Gastroesophageal sphincter (tissue), 4 donors: ENCODE measurements at regions not wholly inside any gene's neighbourhood (a gene's known extent, or its start where the extent isn't known, plus 50 kb on each side); places are given as distances from the start of the nearest gene placed in this dataset.

Experiments used
- ATAC-seq: fragments of 150-250 bp; one replicate; pipeline ENCODE4 v1.9.1; 2016; ENCODE audit warnings: mild to moderate bottlenecking, moderate library complexity
- H3K27ac ChIP-seq, 4 donors: fragments of 200-600 bp; sonication (generic) in 3 of 4; 1 replicate in 3 of 4; 2 replicates in 1 of 4; pipeline ENCODE4 v1.5.1; 2016 to 2019
- H3K27me3 ChIP-seq: fragments of 200-600 bp; sonication (generic); one replicate; pipeline ENCODE4 v1.5.1; 2019
- H3K36me3 ChIP-seq, 2 donors: fragments of 200-600 bp; sonication (generic); one replicate each; pipeline ENCODE4 v1.5.1; 2019; ENCODE audit warnings: control low read depth in 1 of 2
- H3K4me1 ChIP-seq, 3 donors: fragments of 200-600 bp; sonication (generic); 1 replicate in 2 of 3; 2 replicates in 1 of 3; pipeline ENCODE4 v1.5.1; 2016 to 2019; ENCODE audit warnings: control low read depth in 2 of 3
- H3K4me3 ChIP-seq, 2 donors: fragments of 200-600 bp; sonication (generic); one replicate each; pipeline ENCODE4 v1.5.1; 2019; ENCODE audit warnings: mild to moderate bottlenecking in 1 of 2, moderate library complexity in 1 of 2
- H3K9me3 ChIP-seq, 3 donors: fragments of 200-600 bp; sonication (generic); one replicate each; pipeline ENCODE4 v1.5.1; 2017 to 2019; ENCODE audit warnings: control low read depth in 2 of 3
- EP300 ChIP-seq: sonication (generic); formaldehyde crosslinking; IDR thresholded peaks from one replicate; pipeline ENCODE4 v1.6.1; 2017; ENCODE audit warnings: antibody characterized with exemption, mild to moderate bottlenecking
- POLR2A ChIP-seq, 2 donors: fragments of 450-650 bp; IDR thresholded peaks; one replicate each; pipeline ENCODE4 v1.6.1; 2017; ENCODE audit warnings: antibody characterized with exemption in 2 of 2, mild to moderate bottlenecking in 2 of 2, moderate library complexity in 1 of 2
- POLR2AphosphoS5 ChIP-seq: sonication (generic); formaldehyde crosslinking; IDR thresholded peaks from one replicate; pipeline ENCODE4 v1.6.1; 2017; ENCODE audit warnings: antibody characterized with exemption
- WGBS, 2 donors: methylation state at CpG; one replicate each; pipeline ENCODE4 v1.1.5; 2018; ENCODE audit warnings: low coverage in 1 of 2; 5-methylcytosine and 5-hydroxymethylcytosine counted together
- TF ChIP-seq, protein P1 (sequence below), 4 experiments: fragments of 200-600 bp in 2 of 4; fragments of 450-650 bp in 2 of 4; sonication (generic) in 1 of 4; IDR thresholded peaks; one replicate each; pipeline ENCODE4 v1.5.1; 2017 to 2019; ENCODE audit warnings: antibody characterized with exemption in 4 of 4, mild to moderate bottlenecking in 2 of 4, moderate library complexity in 2 of 4

DNA sequence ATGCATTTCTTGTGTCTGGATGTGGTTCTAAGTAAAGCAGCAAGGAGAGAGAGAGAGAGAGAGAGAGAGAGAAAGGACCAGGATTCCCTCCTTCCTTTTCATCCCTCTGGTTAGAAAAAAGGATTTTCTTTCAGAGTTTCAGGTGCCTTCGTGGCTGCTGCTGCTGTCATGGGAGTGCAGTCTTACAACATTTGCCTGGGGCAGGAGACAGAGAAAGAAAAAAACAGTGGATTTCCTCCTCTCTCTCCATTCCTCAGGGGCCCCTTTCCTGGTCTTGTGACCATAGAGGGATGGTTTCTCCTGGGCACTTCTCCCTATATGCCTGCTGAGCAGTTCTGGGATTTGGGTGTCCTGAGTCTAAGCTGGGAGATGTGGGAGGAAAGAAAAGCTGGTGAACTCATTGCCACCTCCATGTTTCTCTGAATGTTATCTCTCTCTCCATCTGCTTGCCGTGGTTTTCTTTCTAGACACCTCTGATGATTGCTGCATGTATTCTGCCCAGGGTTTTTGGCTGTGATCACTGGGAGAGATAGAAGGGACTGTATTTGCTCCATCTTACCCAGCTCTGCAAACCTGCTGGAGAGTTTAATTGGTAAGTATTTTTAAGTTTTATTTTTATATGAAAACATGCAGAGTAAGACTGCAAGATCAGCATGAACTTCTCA, 142.4 kb upstream of the RGMA start:
- no peak overlapping the region for H3K4me3 ChIP-seq
- H3K36me3 ChIP-seq = no peaks in the 10 kb centered on the region
- TF ChIP-seq, protein P1, sequence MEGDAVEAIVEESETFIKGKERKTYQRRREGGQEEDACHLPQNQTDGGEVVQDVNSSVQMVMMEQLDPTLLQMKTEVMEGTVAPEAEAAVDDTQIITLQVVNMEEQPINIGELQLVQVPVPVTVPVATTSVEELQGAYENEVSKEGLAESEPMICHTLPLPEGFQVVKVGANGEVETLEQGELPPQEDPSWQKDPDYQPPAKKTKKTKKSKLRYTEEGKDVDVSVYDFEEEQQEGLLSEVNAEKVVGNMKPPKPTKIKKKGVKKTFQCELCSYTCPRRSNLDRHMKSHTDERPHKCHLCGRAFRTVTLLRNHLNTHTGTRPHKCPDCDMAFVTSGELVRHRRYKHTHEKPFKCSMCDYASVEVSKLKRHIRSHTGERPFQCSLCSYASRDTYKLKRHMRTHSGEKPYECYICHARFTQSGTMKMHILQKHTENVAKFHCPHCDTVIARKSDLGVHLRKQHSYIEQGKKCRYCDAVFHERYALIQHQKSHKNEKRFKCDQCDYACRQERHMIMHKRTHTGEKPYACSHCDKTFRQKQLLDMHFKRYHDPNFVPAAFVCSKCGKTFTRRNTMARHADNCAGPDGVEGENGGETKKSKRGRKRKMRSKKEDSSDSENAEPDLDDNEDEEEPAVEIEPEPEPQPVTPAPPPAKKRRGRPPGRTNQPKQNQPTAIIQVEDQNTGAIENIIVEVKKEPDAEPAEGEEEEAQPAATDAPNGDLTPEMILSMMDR (IDR thresholded peaks at IDR 0.05) = no peak
- TF ChIP-seq POLR2A (IDR thresholded peaks at IDR 0.05) = no peak
- no peak for TF ChIP-seq EP300
- TF ChIP-seq POLR2AphosphoS5 = no peak
- WGBS, 2 donors = 67% methylated on average over 2 of the region's 2 CpGs; no CpG with 5 or more reads in 1 of the 2 donors
- H3K27ac ChIP-seq = no peak overlapping the region
- no peaks in the 10 kb centered on the region for H3K9me3 ChIP-seq
- H3K27me3 ChIP-seq = no peaks in the 10 kb centered on the region
- no peaks in the 10 kb centered on the region for H3K4me1 ChIP-seq
- ATAC-seq = no peak

DNA sequence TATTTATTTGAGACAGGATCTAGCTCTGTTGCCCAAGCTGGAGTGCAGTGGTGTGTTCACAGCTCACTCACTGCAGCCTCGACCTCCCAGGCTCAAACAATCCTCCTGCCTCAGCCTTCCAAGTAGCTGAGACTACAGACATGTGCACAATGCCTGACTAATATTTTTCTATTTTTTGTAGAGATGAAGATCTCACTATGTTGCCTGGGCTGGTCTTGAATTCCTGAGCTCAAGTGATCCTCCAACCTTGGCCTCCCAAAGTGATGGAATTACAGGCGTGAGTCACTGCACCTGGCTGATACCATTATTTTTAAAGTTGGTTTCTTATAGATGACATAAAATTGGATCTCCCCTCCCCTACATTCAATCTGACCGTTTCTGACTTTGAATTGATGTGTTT, 139.5 kb upstream of the RGMA start:
- Histone ChIP-seq H3K9me3 (peaks cover 0 to 3% (median 0%) of the 10 kb centered on the region in 3 donors), H3K4me1 (no peaks in the 10 kb centered on the region), H3K27me3 (no peaks in the 10 kb centered on the region), H3K4me3 (no peak overlapping the region), H3K36me3 (no peaks in the 10 kb centered on the region), H3K27ac (no peak overlapping the region)
- whole genome bisulfite sequencing, 2 donors = 88% methylated on average over 3 of the region's 3 CpGs; no CpG with 5 or more reads in 1 of the 2 donors
- no peak for ATAC-seq
- TF ChIP-seq POLR2A (IDR thresholded peaks at IDR 0.05) (no peak), POLR2AphosphoS5 (no peak), EP300 (no peak)
- TF ChIP-seq, protein P1 (IDR thresholded peaks at IDR 0.05) = no peak

DNA sequence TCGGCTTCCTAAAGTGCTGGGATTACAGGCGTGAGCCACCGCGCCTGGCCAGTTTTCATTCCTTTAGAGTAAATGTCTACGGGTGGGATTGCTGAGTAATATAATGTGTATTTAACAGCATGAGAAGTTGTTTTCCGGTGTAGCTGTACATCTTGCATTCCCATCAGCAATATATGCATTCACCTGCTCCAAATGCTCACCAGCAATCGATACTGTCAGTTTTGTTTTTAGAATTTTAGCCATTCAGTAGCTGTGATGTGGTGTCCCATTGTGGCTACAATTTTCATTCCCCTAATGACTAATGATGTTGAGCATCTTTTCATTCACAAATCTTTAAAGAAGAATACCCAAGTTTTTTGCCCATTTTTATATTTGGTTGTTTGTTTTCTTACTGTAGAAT, 134.8 kb upstream of the RGMA start:
- ATAC-seq = no peak
- 90 to 91% methylated on average over 3 to 7 of the region's 7 CpGs for WGBS, 2 donors
- Histone ChIP-seq H3K4me3 (no peak overlapping the region), H3K4me1 (no peaks in the 10 kb centered on the region), H3K27ac (no peak overlapping the region), H3K36me3 (no peaks in the 10 kb centered on the region), H3K27me3 (no peaks in the 10 kb centered on the region), H3K9me3 (peaks cover 0 to 7% (median 0%) of the 10 kb centered on the region in 3 donors)
- TF ChIP-seq EP300 (no peak), POLR2A (IDR thresholded peaks at IDR 0.05) (no peak), POLR2AphosphoS5 (no peak)
- TF ChIP-seq, protein P1 (IDR thresholded peaks at IDR 0.05) = no peak

DNA sequence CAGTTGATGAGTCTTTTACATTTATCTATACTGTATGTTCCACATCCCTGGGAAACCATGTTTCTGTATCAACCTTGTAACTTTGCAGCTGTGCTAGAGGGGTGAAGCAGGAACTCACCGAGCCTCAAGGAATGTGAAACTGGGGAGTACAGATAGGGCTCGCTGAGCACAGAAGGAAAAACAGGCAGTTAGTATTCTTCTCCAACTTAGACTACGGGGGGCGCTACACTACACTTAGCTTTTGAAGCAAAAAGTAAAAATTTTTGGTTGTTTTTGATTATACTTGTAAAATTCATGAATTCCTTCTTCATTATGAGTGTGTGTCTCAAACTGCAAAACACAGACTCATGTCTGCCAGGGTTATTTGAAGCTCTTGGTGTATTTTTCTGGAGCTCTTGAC, 132.7 kb upstream of the RGMA start:
- Histone ChIP-seq H3K27ac (no peak overlapping the region), H3K27me3 (no peaks in the 10 kb centered on the region), H3K4me1 (no peaks in the 10 kb centered on the region), H3K4me3 (no peak overlapping the region), H3K36me3 (no peaks in the 10 kb centered on the region), H3K9me3 (peaks cover 0 to 7% (median 0%) of the 10 kb centered on the region in 3 donors)
- ATAC-seq = no peak
- 74 to 100% methylated on average over 1 to 4 of the region's 4 CpGs for WGBS, 2 donors
- TF ChIP-seq, protein P1 (IDR thresholded peaks at IDR 0.05) = no peak
- TF ChIP-seq POLR2AphosphoS5 (no peak), EP300 (no peak), POLR2A (IDR thresholded peaks at IDR 0.05) (no peak)

DNA sequence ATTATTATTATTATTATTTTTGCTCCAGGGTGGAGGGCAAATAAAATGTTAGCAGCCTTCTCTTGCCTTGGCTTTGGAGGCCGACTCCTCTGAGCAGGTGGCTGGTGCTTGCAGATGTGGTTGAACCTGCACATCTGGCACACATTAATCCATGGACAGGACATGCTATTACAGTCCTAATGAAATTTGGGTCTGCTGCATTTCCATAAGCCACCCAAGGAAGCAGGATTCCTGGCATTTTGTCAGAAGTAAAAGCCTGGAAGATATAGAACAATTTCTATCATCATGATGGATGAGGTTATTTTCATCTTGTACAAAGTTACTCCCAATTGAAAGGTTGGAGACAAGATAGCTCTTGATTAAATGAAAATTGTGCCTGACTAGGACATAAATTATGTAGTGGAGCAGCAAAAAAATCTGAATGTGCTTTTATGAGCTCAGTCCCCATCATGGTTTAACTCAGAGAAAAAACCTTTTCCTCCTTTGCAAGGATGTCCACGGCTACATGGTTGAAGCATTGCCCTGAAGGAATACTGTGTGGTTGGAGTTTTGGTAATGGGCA, 130.9 kb upstream of the RGMA start:
- H3K4me3 ChIP-seq = no peak overlapping the region
- peaks cover 0 to 5% (median 0%) of the 10 kb centered on the region in 3 donors for H3K9me3 ChIP-seq
- TF ChIP-seq EP300 (no peak), POLR2AphosphoS5 (no peak), POLR2A (IDR thresholded peaks at IDR 0.05) (no peak)
- TF ChIP-seq, protein P1 (IDR thresholded peaks at IDR 0.05) = no peak
- WGBS, 2 donors = 61 to 100% methylated on average over 1 to 2 of the region's 2 CpGs
- H3K36me3 ChIP-seq = no peaks in the 10 kb centered on the region
- no peaks in the 10 kb centered on the region for H3K4me1 ChIP-seq
- no peak overlapping the region for H3K27ac ChIP-seq
- ATAC-seq = no peak
- H3K27me3 ChIP-seq = no peaks in the 10 kb centered on the region
